HepG2 (cell line): ENCODE measurements at regions not wholly inside any gene's neighbourhood (a gene's known extent, or its start where the extent isn't known, plus 50 kb on each side); places are given as distances from the start of the nearest gene placed in this dataset.

Experiments used
- BCL6 ChIP-seq: IDR thresholded peaks from 2 replicates; pipeline ENCODE4 v1.6.1; 2016; ENCODE audit warnings: missing genetic modification reagents, missing compliant biosample characterization
- DR1 ChIP-seq: sonication (generic); formaldehyde crosslinking; IDR thresholded peaks from 2 replicates; pipeline ENCODE4 v1.8.0; 2021; ENCODE audit warnings: mild to moderate bottlenecking, missing genetic modification reagents, inconsistent platforms
- HHEX ChIP-seq: IDR thresholded peaks from 2 replicates; pipeline ENCODE4 v1.6.1; 2016; ENCODE audit warnings: control low read depth
- HNF4A ChIP-seq: sonication (generic); formaldehyde crosslinking; IDR thresholded peaks from 2 replicates; pipeline ENCODE4 v1.4.0; 2020; ENCODE audit warnings: missing genetic modification reagents
- IKZF4 ChIP-seq: sonication (generic); formaldehyde crosslinking; IDR thresholded peaks from 2 replicates; pipeline ENCODE4 v1.5.1; 2020; ENCODE audit warnings: borderline replicate concordance, mild to moderate bottlenecking, low read depth, missing genetic modification reagents; ENCODE audit errors: not compliant biosample characterization
- NCOA2 ChIP-seq: sonication (generic); formaldehyde crosslinking; IDR thresholded peaks from 2 replicates; pipeline ENCODE4 v1.8.0; 2022; ENCODE audit warnings: inconsistent platforms
- PAF1 ChIP-seq: IDR thresholded peaks from 2 replicates; pipeline ENCODE4 v1.6.1; 2016; ENCODE audit warnings: missing genetic modification reagents, missing compliant biosample characterization
- SOX6 ChIP-seq, 2 experiments: fragments of 450-650 bp in 1 of 2; sonication (generic) in 1 of 2; formaldehyde crosslinking in 1 of 2; IDR thresholded peaks; 2 replicates each; pipeline versions ENCODE4 v1.4.0 to v1.6.1; 2017 to 2020; ENCODE audit warnings: antibody characterized with exemption in 1 of 2, mild to moderate bottlenecking in 1 of 2, missing genetic modification reagents in 1 of 2
- THAP11 ChIP-seq: IDR thresholded peaks from 2 replicates; pipeline ENCODE4 v1.6.1; 2016; ENCODE audit warnings: missing biosample characterization, missing genetic modification reagents
- ZNF557 ChIP-seq: sonication (generic); formaldehyde crosslinking; IDR thresholded peaks from 2 replicates; pipeline ENCODE4 v1.4.0; 2020; ENCODE audit warnings: missing genetic modification reagents
- ZNF674 ChIP-seq: sonication (generic); formaldehyde crosslinking; IDR thresholded peaks from 2 replicates; pipeline ENCODE4 v1.5.0; 2020; ENCODE audit warnings: low read depth, mild to moderate bottlenecking, missing genetic modification reagents
- ZNF766 ChIP-seq: sonication (generic); formaldehyde crosslinking; IDR thresholded peaks from 2 replicates; pipeline ENCODE4 v1.5.0; 2020; ENCODE audit warnings: missing genetic modification reagents, borderline replicate concordance
- TF ChIP-seq, protein P1 (sequence below): sonication (generic); formaldehyde crosslinking; IDR thresholded peaks from 2 replicates; pipeline ENCODE4 v1.5.0; 2020; ENCODE audit warnings: missing genetic modification reagents
- TF ChIP-seq, protein P2 (sequence below): sonication (generic); formaldehyde crosslinking; IDR thresholded peaks from 2 replicates; pipeline ENCODE4 v1.8.0; 2022; ENCODE audit warnings: mild to moderate bottlenecking, missing genetic modification reagents, borderline replicate concordance
- TF ChIP-seq, protein P3 (sequence below): sonication (generic); formaldehyde crosslinking; IDR thresholded peaks from 2 replicates; pipeline ENCODE4 v1.8.0; 2022; ENCODE audit warnings: missing genetic modification reagents, mild to moderate bottlenecking, borderline replicate concordance
- TF ChIP-seq, protein P4 (sequence below): sonication (generic); formaldehyde crosslinking; IDR thresholded peaks from 2 replicates; pipeline ENCODE4 v1.8.1; 2023; ENCODE audit warnings: mild to moderate bottlenecking, missing genetic modification reagents
- TF ChIP-seq, protein P5 (sequence below): sonication (generic); formaldehyde crosslinking; IDR thresholded peaks from 2 replicates; pipeline ENCODE4 v1.5.1; 2020; ENCODE audit warnings: missing genetic modification reagents, mild to moderate bottlenecking, borderline replicate concordance
- TF ChIP-seq, protein P6 (sequence below): sonication (generic); formaldehyde crosslinking; IDR thresholded peaks from 2 replicates; pipeline ENCODE4 v1.9.0; 2021; ENCODE audit warnings: missing genetic modification reagents, mild to moderate bottlenecking, borderline replicate concordance
- TF ChIP-seq, protein P7 (sequence below): sonication (generic); formaldehyde crosslinking; IDR thresholded peaks from 2 replicates; pipeline ENCODE4 v1.4.0; 2020; ENCODE audit warnings: mild to moderate bottlenecking, missing genetic modification reagents

DNA sequence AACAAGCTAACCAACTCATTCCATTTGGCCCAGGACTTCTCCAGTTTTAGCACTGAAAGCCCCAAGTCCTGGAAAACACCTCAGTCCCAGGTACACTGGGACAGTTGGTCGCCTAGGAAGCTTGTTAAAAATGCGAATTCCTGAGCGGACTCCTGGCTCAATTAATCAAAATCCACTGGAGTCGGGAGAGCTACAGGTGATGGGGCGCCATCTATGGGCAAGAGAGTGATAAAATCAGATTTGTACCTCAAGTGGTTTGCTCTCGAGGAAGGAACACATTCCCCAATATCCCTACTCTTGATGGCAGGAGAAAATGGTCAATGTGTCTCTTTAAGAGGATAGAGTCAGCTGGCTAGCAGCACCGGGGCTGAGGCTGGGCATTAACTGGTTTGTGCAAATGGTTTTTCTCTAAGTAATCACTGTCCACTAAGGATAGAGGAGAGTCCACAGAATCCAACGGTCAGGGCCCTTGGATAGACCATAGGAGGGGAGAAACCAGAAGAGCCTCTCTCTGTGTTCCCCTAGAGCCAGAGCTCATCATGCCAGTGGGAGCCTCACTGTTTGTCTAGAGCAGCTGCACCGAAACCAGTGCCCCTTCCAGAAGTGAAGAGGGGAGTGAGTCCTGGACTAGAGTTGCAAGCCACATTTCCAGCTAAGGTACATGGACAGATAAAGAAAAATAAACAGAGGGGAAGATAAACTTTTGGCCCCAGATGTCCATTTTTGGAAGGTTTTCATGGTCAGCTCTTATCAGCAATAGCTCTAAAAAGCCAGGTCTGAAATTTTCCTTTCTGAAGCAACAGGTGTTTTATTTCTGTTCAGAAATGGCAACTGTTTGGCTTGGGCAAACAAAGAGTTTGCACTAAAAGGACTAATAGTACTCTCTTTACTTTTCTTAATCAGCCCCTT, 148.5 kb downstream of the TENT5C start (continued):
- TF ChIP-seq HNF4A = peak; percentile 8; the same call in 1 of the 2 replicates
- no peak for TF ChIP-seq DR1 (CRISPR knock-in tag)
- TF ChIP-seq ZNF674 (CRISPR knock-in tag) = no peak
- peak; percentile 70 for TF ChIP-seq BCL6
- TF ChIP-seq ZNF557 (CRISPR knock-in tag) = no peak
- no peak for TF ChIP-seq SOX6 (IDR thresholded peaks at IDR 0.05)
- TF ChIP-seq SOX6 (CRISPR knock-in tag; IDR thresholded peaks at IDR 0.05) = peak; percentile 68
- TF ChIP-seq, protein P1, sequence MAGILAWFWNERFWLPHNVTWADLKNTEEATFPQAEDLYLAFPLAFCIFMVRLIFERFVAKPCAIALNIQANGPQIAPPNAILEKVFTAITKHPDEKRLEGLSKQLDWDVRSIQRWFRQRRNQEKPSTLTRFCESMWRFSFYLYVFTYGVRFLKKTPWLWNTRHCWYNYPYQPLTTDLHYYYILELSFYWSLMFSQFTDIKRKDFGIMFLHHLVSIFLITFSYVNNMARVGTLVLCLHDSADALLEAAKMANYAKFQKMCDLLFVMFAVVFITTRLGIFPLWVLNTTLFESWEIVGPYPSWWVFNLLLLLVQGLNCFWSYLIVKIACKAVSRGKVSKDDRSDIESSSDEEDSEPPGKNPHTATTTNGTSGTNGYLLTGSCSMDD = no peak
- no peak for TF ChIP-seq PAF1
- TF ChIP-seq THAP11 (CRISPR knock-in tag) = no peak
- no peak for TF ChIP-seq ZNF766
- TF ChIP-seq, protein P2, sequence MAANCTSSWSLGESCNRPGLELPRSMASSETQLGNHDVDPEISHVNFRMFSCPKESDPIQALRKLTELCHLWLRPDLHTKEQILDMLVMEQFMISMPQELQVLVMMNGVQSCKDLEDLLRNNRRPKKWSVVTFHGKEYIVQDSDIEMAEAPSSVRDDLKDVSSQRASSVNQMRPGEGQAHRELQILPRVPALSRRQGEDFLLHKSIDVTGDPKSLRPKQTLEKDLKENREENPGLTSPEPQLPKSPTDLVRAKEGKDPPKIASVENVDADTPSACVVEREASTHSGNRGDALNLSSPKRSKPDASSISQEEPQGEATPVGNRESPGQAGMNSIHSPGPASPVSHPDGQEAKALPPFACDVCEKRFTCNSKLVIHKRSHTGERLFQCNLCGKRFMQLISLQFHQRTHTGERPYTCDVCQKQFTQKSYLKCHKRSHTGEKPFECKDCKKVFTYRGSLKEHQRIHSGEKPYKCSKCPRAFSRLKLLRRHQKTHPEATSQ (CRISPR knock-in tag) = no peak
- TF ChIP-seq HHEX (CRISPR knock-in tag) = peak; percentile 36; the same call in 1 of the 2 replicates
- TF ChIP-seq, protein P3, sequence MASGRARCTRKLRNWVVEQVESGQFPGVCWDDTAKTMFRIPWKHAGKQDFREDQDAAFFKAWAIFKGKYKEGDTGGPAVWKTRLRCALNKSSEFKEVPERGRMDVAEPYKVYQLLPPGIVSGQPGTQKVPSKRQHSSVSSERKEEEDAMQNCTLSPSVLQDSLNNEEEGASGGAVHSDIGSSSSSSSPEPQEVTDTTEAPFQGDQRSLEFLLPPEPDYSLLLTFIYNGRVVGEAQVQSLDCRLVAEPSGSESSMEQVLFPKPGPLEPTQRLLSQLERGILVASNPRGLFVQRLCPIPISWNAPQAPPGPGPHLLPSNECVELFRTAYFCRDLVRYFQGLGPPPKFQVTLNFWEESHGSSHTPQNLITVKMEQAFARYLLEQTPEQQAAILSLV (CRISPR knock-in tag) = no peak
- TF ChIP-seq, protein P4, sequence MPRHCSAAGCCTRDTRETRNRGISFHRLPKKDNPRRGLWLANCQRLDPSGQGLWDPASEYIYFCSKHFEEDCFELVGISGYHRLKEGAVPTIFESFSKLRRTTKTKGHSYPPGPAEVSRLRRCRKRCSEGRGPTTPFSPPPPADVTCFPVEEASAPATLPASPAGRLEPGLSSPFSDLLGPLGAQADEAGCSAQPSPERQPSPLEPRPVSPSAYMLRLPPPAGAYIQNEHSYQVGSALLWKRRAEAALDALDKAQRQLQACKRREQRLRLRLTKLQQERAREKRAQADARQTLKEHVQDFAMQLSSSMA = no peak
- TF ChIP-seq, protein P5, sequence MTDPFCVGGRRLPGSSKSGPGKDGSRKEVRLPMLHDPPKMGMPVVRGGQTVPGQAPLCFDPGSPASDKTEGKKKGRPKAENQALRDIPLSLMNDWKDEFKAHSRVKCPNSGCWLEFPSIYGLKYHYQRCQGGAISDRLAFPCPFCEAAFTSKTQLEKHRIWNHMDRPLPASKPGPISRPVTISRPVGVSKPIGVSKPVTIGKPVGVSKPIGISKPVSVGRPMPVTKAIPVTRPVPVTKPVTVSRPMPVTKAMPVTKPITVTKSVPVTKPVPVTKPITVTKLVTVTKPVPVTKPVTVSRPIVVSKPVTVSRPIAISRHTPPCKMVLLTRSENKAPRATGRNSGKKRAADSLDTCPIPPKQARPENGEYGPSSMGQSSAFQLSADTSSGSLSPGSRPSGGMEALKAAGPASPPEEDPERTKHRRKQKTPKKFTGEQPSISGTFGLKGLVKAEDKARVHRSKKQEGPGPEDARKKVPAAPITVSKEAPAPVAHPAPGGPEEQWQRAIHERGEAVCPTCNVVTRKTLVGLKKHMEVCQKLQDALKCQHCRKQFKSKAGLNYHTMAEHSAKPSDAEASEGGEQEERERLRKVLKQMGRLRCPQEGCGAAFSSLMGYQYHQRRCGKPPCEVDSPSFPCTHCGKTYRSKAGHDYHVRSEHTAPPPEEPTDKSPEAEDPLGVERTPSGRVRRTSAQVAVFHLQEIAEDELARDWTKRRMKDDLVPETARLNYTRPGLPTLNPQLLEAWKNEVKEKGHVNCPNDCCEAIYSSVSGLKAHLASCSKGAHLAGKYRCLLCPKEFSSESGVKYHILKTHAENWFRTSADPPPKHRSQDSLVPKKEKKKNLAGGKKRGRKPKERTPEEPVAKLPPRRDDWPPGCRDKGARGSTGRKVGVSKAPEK = no peak
- TF ChIP-seq IKZF4 = no peak
- TF ChIP-seq, protein P6, sequence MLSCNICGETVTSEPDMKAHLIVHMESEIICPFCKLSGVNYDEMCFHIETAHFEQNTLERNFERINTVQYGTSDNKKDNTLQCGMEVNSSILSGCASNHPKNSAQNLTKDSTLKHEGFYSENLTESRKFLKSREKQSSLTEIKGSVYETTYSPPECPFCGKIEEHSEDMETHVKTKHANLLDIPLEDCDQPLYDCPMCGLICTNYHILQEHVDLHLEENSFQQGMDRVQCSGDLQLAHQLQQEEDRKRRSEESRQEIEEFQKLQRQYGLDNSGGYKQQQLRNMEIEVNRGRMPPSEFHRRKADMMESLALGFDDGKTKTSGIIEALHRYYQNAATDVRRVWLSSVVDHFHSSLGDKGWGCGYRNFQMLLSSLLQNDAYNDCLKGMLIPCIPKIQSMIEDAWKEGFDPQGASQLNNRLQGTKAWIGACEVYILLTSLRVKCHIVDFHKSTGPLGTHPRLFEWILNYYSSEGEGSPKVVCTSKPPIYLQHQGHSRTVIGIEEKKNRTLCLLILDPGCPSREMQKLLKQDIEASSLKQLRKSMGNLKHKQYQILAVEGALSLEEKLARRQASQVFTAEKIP (CRISPR knock-in tag) = no peak
- 0 out of 2 replicates have a peak, but pooled peaks have one; percentile 29 for TF ChIP-seq NCOA2 (CRISPR knock-in tag)
- TF ChIP-seq, protein P7, sequence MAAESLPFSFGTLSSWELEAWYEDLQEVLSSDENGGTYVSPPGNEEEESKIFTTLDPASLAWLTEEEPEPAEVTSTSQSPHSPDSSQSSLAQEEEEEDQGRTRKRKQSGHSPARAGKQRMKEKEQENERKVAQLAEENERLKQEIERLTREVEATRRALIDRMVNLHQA = no peak
